ENCODE measurements at regions not wholly inside any gene's neighbourhood (a gene's known extent, or its start where the extent isn't known, plus 50 kb on each side); places are given as distances from the start of the nearest gene placed in this dataset.

GRCh38 chr18:30342675-30343074 is 699.9 kb downstream of the DSC3 start:
- no peak overlapping the region for H2BK20ac ChIP-seq (ENCODE audit: low read depth, low read length, poor library complexity, severe bottlenecking)
- no peak overlapping the region for H2AK5ac ChIP-seq (ENCODE audit: insufficient read length, low read length)
- H2AFZ ChIP-seq (ENCODE audit: low read length), result no peak overlapping the region
- TF ChIP-seq CTCF (conservative IDR thresholded peaks at IDR 0.05), result no peak
- no peak overlapping the region for H3K23ac ChIP-seq (ENCODE audit: insufficient read length, low read depth, low read length)
- H3K9ac ChIP-seq (ENCODE audit: extremely low read depth, insufficient read length, low read length), result no peak overlapping the region
- no peak overlapping the region for H3T11ph ChIP-seq (ENCODE audit: low read length)
- no peak overlapping the region for H3K18ac ChIP-seq (ENCODE audit: insufficient read length, low read depth, low read length)
- H2BK120ac ChIP-seq (ENCODE audit: low read depth, low read length, poor library complexity, severe bottlenecking), result no peak overlapping the region
- no peak overlapping the region for H4K91ac ChIP-seq (ENCODE audit: insufficient read length, low read depth, low read length)
- H3K27ac ChIP-seq (ENCODE audit: insufficient read length, low read depth, low read length), result no peak overlapping the region
- H3K9me3 Mint-ChIP-seq, result peaks cover 11 to 15% of the 10 kb centered on the region in 2 experiments; a peak in 4 of 5 replicates
- H2BK15ac ChIP-seq (ENCODE audit: low read depth, low read length), result no peak overlapping the region
- H3K27me3 Mint-ChIP-seq (ENCODE audit: low read depth), result no peaks in the 10 kb centered on the region
- no peaks in the 10 kb centered on the region for H3K4me1 ChIP-seq (ENCODE audit: insufficient read depth, low read length)
- H3K9me3 ChIP-seq (ENCODE audit: control insufficient read depth, low read depth, low read length), result no peaks in the 10 kb centered on the region
- H3K4ac ChIP-seq (ENCODE audit: low read depth, low read length), result no peak overlapping the region
- peaks cover 4 to 13% (median 10%) of the 10 kb centered on the region in 3 experiments; a peak in 5 of 7 replicates for H3K36me3 Mint-ChIP-seq (ENCODE audit: insufficient read depth in 1 of 3, low read depth in 3 of 3)
- no peak overlapping the region for H3K27ac Mint-ChIP-seq
- no peak overlapping the region for H3K4me3 Mint-ChIP-seq
- DNase-seq, result no peak
- H2BK12ac ChIP-seq (ENCODE audit: insufficient read length, low read depth, low read length), result no peak overlapping the region
- H4K8ac ChIP-seq (replicated peaks; ENCODE audit: insufficient read length, low read depth, low read length), result no peak overlapping the region
- no peaks in the 10 kb centered on the region for H3K23me2 ChIP-seq (ENCODE audit: insufficient read length, low read depth, low read length, poor library complexity, severe bottlenecking)
- H3K27me3 ChIP-seq (ENCODE audit: insufficient read depth, low read length), result no peaks in the 10 kb centered on the region
- H3K4me1 Mint-ChIP-seq, result peaks cover 3% of the 10 kb centered on the region in 2 experiments; a peak in 1 of 4 replicates
- no peak overlapping the region for H3K4me2 ChIP-seq (ENCODE audit: insufficient read depth, insufficient read length, low read length)
- no peak overlapping the region for H4K5ac ChIP-seq (ENCODE audit: insufficient read length, low read depth, low read length)
- H3K79me2 ChIP-seq (ENCODE audit: insufficient read depth, low read length), result no peaks in the 10 kb centered on the region
- H3K79me1 ChIP-seq (ENCODE audit: insufficient read depth, low read depth, low read length, poor library complexity, severe bottlenecking), result no peaks in the 10 kb centered on the region
- no peak overlapping the region for H2BK5ac ChIP-seq (ENCODE audit: insufficient read length, low read length)
- WGBS (ENCODE audit: extremely low coverage, insufficient read length, low lambda C conversion rate), result no CpG with 5 or more reads among the region's 2 CpGs
- no peak overlapping the region for H3K14ac ChIP-seq (ENCODE audit: insufficient read depth, low read length)
- no peak overlapping the region for H3K56ac ChIP-seq (ENCODE audit: insufficient read length, low read depth, low read length)
- no peaks in the 10 kb centered on the region for H4K20me1 ChIP-seq (ENCODE audit: control insufficient read depth, insufficient read depth, insufficient read length)
